ENCODE measurements at regions not wholly inside any gene's neighbourhood (a gene's known extent, or its start where the extent isn't known, plus 50 kb on each side); places are given as distances from the start of the nearest gene placed in this dataset.

GRCh38 chr3:74066456-74066855 lies 441.7 kb upstream of the PDZRN3 start:
- Histone ChIP-seq H3K4me2 (replicated peaks; ENCODE audit: extremely low read depth, low read length, poor library complexity, severe bottlenecking) (no peak overlapping the region), H3K9ac (ENCODE audit: insufficient read depth, low read length, poor library complexity, severe bottlenecking) (no peak overlapping the region), H4K20me1 (ENCODE audit: insufficient read depth, low read length) (no peaks in the 10 kb centered on the region), H3K36me3 (replicated peaks in 1 of 2; ENCODE audit: control insufficient read depth in 1 of 2, insufficient read depth in 2 of 2, low read length in 2 of 2) (no peaks in the 10 kb centered on the region), H3K9me3 (replicated peaks in 1 of 2; ENCODE audit: control insufficient read depth in 1 of 2, insufficient read depth in 1 of 2, low read length in 2 of 2) (no peaks in the 10 kb centered on the region), H2AFZ (ENCODE audit: insufficient read depth, low read depth, low read length, poor library complexity, severe bottlenecking) (no peak overlapping the region), H3K4me1 (ENCODE audit: control insufficient read depth in 1 of 2, insufficient read depth in 2 of 2, low read length in 2 of 2) (no peaks in the 10 kb centered on the region), H3K27me3 (ENCODE audit: control insufficient read depth in 2 of 2, insufficient read depth in 2 of 2, low read length in 2 of 2) (no peaks in the 10 kb centered on the region), H3K79me2 (ENCODE audit: insufficient read depth, low read length) (no peaks in the 10 kb centered on the region), H3K27ac (ENCODE audit: low read depth in 1 of 2, low read length in 2 of 2) (no peak overlapping the region), H3K4me3 (replicated peaks in 1 of 3; ENCODE audit: low read depth in 2 of 3, low read length in 3 of 3) (no peak overlapping the region)
- peaks cover 0 to 1% (median 0%) of the 10 kb centered on the region in 3 donors for H3K27me3 Mint-ChIP-seq (ENCODE audit: low read depth in 3 of 3)
- no peaks in the 10 kb centered on the region for H3K4me1 Mint-ChIP-seq
- H3K36me3 Mint-ChIP-seq: no peaks in the 10 kb centered on the region
- intact Hi-C loops (cut with micrococcal nuclease): no loop called here
- no peak overlapping the region for H3K4me3 Mint-ChIP-seq
- WGBS (ENCODE audit: insufficient coverage): 94% methylated on average over 2 of the region's 3 CpGs
- TF ChIP-seq CTCF (IDR thresholded peaks at IDR 0.05): no peak
- H3K27ac Mint-ChIP-seq: no peak overlapping the region
- no peak for DNase-seq
- H3K9me3 Mint-ChIP-seq: peaks cover 0 to 4% (median 0%) of the 10 kb centered on the region in 7 donors

GRCh38 chr3:74059923-74060600 lies 435.3 kb upstream of the PDZRN3 start:
- no peak overlapping the region for H3K4me2 ChIP-seq (replicated peaks; ENCODE audit: extremely low read depth, low read length, poor library complexity, severe bottlenecking)
- Mint-ChIP-seq H3K4me1 (no peaks in the 10 kb centered on the region), H3K27ac (no peak overlapping the region), H3K36me3 (no peaks in the 10 kb centered on the region), H3K27me3 (ENCODE audit: low read depth in 3 of 3) (peaks cover 0 to 3% (median 0%) of the 10 kb centered on the region in 3 donors), H3K4me3 (no peak overlapping the region), H3K9me3 (peaks cover 0 to 3% (median 0%) of the 10 kb centered on the region in 7 donors)
- no peaks in the 10 kb centered on the region for H3K9me3 ChIP-seq (replicated peaks in 1 of 2; ENCODE audit: control insufficient read depth in 1 of 2, insufficient read depth in 1 of 2, low read length in 2 of 2)
- H3K36me3 ChIP-seq (replicated peaks in 1 of 2; ENCODE audit: control insufficient read depth in 1 of 2, insufficient read depth in 2 of 2, low read length in 2 of 2): no peaks in the 10 kb centered on the region
- no peak overlapping the region for H2AFZ ChIP-seq (ENCODE audit: insufficient read depth, low read depth, low read length, poor library complexity, severe bottlenecking)
- intact Hi-C loops (cut with micrococcal nuclease): no loop called here
- no peaks in the 10 kb centered on the region for H3K27me3 ChIP-seq (ENCODE audit: control insufficient read depth in 2 of 2, insufficient read depth in 2 of 2, low read length in 2 of 2)
- DNase-seq: no peak
- H3K79me2 ChIP-seq (ENCODE audit: insufficient read depth, low read length): no peaks in the 10 kb centered on the region
- no peak overlapping the region for H3K4me3 ChIP-seq (replicated peaks in 1 of 3; ENCODE audit: low read depth in 2 of 3, low read length in 3 of 3)
- no CpG with 5 or more reads among the region's 3 CpGs for WGBS (ENCODE audit: insufficient coverage)
- no peaks in the 10 kb centered on the region for H3K4me1 ChIP-seq (ENCODE audit: control insufficient read depth in 1 of 2, insufficient read depth in 2 of 2, low read length in 2 of 2)
- H3K27ac ChIP-seq (ENCODE audit: low read depth in 1 of 2, low read length in 2 of 2): no peak overlapping the region
- H4K20me1 ChIP-seq (ENCODE audit: insufficient read depth, low read length): no peaks in the 10 kb centered on the region
- no peak overlapping the region for H3K9ac ChIP-seq (ENCODE audit: insufficient read depth, low read length, poor library complexity, severe bottlenecking)
- no peak for TF ChIP-seq CTCF (IDR thresholded peaks at IDR 0.05)

Data from CD14-positive monocyte (primary cell).